HG02884 (cell line): ENCODE measurements at regions not wholly inside any gene's neighbourhood (a gene's known extent, or its start where the extent isn't known, plus 50 kb on each side); places are given as distances from the start of the nearest gene placed in this dataset.

ENCODE experiments used
- ATAC-seq: cut with Tn5 transposase; IDR thresholded peaks from one replicate; pipeline ENCODE4 v1.9.1; 2021; ENCODE audit warnings: mild to moderate bottlenecking, moderate library complexity; ENCODE audit not compliant: unreplicated experiment

GRCh38 chr6:63521475-63522210 lies 50.6 kb upstream of the LOC128125822 start:
- no peak for ATAC-seq
